ENCODE measurements at regions not wholly inside any gene's neighbourhood (a gene's known extent, or its start where the extent isn't known, plus 50 kb on each side); places are given as distances from the start of the nearest gene placed in this dataset.
A peak's percentile ranks its signal among the peaks of the same experiment; 100 is the strongest.

- Histone ChIP-seq H3K14ac (ENCODE audit: insufficient read depth, low read length) (no peak overlapping the region), H2BK20ac (ENCODE audit: low read depth, low read length, poor library complexity, severe bottlenecking) (no peak overlapping the region), H2AFZ (ENCODE audit: low read length) (no peak overlapping the region), H2BK12ac (ENCODE audit: insufficient read length, low read depth, low read length) (no peak overlapping the region), H3K23ac (ENCODE audit: insufficient read length, low read depth, low read length) (no peak overlapping the region), H3K56ac (ENCODE audit: insufficient read length, low read depth, low read length) (no peak overlapping the region), H2BK120ac (ENCODE audit: low read depth, low read length, poor library complexity, severe bottlenecking) (no peak overlapping the region), H3K23me2 (ENCODE audit: insufficient read length, low read depth, low read length, poor library complexity, severe bottlenecking) (no peaks in the 10 kb centered on the region), H4K20me1 (ENCODE audit: control insufficient read depth, insufficient read depth, insufficient read length) (no peaks in the 10 kb centered on the region), H3K18ac (ENCODE audit: insufficient read length, low read depth, low read length) (no peak overlapping the region), H4K91ac (ENCODE audit: insufficient read length, low read depth, low read length) (no peak overlapping the region), H3K79me1 (ENCODE audit: insufficient read depth, low read depth, low read length, poor library complexity, severe bottlenecking) (no peaks in the 10 kb centered on the region), H4K5ac (ENCODE audit: insufficient read length, low read depth, low read length) (no peak overlapping the region), H2BK15ac (ENCODE audit: low read depth, low read length) (no peak overlapping the region), H3K4me1 (ENCODE audit: insufficient read depth, low read length) (no peaks in the 10 kb centered on the region; the same call in 1 of the 2 replicates), H3K27me3 (ENCODE audit: insufficient read depth, low read length) (no peaks in the 10 kb centered on the region), H2AK5ac (ENCODE audit: insufficient read length, low read length) (no peak overlapping the region), H3K9ac (ENCODE audit: extremely low read depth, insufficient read length, low read length) (no peak overlapping the region), H3K4me2 (ENCODE audit: insufficient read depth, insufficient read length, low read length) (no peak overlapping the region), H3K79me2 (ENCODE audit: insufficient read depth, low read length) (no peaks in the 10 kb centered on the region), H3T11ph (ENCODE audit: low read length) (no peak overlapping the region), H3K27ac (ENCODE audit: insufficient read length, low read depth, low read length) (no peak overlapping the region), H3K9me3 (ENCODE audit: control insufficient read depth, low read depth, low read length) (no peaks in the 10 kb centered on the region), H3K4ac (ENCODE audit: low read depth, low read length) (no peak overlapping the region), H4K8ac (replicated peaks; ENCODE audit: insufficient read length, low read depth, low read length) (no peak overlapping the region), H2BK5ac (ENCODE audit: insufficient read length, low read length) (no peak overlapping the region)
- Mint-ChIP-seq H3K27ac (peak overlapping the region in 2 of 3 experiments; percentile 18 to 22; a peak in 2 of 7 replicates), H3K4me1 (peaks cover 28% of the 10 kb centered on the region in 2 experiments), H3K36me3 (ENCODE audit: insufficient read depth in 1 of 3, low read depth in 3 of 3) (no peaks in the 10 kb centered on the region), H3K27me3 (ENCODE audit: low read depth) (no peaks in the 10 kb centered on the region; the same call in 1 of the 2 replicates), H3K4me3 (no peak overlapping the region; a peak in 1 of 5 replicates), H3K9me3 (0 out of 5 replicates have a peak, but pooled peaks cover 0 to 3% of the 10 kb centered on the region in 2 experiments)
- no CpG with 5 or more reads among the region's 3 CpGs for WGBS (ENCODE audit: extremely low coverage, insufficient read length, low lambda C conversion rate)
- DNase-seq: no peak
- TF ChIP-seq CTCF (conservative IDR thresholded peaks at IDR 0.05): no peak
These were observed 131.4 kb downstream of the SNX5 start for GRCh38 chr20:17837179-17837578.

All from H9 (cell line).